ENCODE measurements at regions not wholly inside any gene's neighbourhood (a gene's known extent, or its start where the extent isn't known, plus 50 kb on each side); places are given as distances from the start of the nearest gene placed in this dataset.

DNA sequence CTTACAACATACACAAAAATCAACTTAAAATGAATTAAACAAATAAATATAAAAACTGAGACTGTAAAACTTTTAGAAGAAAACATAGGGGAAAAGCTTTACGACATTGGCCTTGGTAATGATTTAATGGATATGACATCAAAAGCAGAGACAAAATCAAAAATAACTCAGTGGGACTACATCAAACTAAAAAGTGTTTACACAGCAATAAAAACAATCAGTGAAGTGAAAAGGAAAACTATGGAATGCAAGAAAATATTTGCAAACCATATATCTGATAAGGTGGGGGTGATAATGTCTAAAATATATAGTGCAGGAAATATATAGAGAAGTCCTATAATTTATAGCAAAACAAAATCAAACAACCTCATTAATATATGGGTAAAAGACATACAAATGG, 364.4 kb upstream of the INTU start:
- no peak for TF ChIP-seq POLR2A (IDR thresholded peaks at IDR 0.05)
- no peak for TF ChIP-seq CTCF (IDR thresholded peaks at IDR 0.05)
